ENCODE measurements at regions not wholly inside any gene's neighbourhood (a gene's known extent, or its start where the extent isn't known, plus 50 kb on each side); places are given as distances from the start of the nearest gene placed in this dataset.

DNA sequence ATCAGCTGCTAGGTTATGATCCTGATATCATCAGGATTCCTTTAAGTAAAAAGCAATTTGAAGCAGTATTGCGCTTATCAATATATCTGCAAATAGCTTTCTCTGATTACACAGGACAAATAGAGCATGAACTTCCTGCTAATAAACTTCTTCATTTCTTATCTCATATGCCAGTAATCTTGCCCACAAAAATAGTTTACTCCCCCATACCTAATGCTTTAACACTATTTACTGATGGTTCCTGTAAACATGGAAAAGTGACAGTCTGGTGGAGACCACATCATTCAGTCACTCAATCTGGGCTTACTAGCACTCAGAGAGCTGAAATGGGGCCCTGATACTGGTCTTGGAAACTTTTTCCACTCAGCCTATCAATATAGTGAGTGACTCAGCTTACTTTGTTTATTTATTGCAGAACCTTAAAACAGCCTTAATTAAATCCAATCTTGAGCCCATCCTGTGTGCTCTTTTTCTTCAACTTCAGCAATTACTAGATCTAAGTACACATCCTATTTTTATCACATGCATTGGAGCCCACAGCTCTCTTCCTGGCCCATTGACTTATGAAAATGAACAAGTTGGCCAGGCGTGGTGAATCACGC, 1464.3 kb downstream of the UQCRFS1 start:
- TF ChIP-seq POLR2A (IDR thresholded peaks at IDR 0.05), result no peak
- TF ChIP-seq, protein P1, sequence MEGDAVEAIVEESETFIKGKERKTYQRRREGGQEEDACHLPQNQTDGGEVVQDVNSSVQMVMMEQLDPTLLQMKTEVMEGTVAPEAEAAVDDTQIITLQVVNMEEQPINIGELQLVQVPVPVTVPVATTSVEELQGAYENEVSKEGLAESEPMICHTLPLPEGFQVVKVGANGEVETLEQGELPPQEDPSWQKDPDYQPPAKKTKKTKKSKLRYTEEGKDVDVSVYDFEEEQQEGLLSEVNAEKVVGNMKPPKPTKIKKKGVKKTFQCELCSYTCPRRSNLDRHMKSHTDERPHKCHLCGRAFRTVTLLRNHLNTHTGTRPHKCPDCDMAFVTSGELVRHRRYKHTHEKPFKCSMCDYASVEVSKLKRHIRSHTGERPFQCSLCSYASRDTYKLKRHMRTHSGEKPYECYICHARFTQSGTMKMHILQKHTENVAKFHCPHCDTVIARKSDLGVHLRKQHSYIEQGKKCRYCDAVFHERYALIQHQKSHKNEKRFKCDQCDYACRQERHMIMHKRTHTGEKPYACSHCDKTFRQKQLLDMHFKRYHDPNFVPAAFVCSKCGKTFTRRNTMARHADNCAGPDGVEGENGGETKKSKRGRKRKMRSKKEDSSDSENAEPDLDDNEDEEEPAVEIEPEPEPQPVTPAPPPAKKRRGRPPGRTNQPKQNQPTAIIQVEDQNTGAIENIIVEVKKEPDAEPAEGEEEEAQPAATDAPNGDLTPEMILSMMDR (IDR thresholded peaks at IDR 0.05), result no peak

Measured in heart left ventricle (tissue), 13 donors.